ENCODE measurements at regions not wholly inside any gene's neighbourhood (a gene's known extent, or its start where the extent isn't known, plus 50 kb on each side); places are given as distances from the start of the nearest gene placed in this dataset.
"Not testable (repeated sequence)": the region's sequence is repeated elsewhere in the genome, so short reads cannot be mapped to it uniquely, and the experiment has no call there.

DNA sequence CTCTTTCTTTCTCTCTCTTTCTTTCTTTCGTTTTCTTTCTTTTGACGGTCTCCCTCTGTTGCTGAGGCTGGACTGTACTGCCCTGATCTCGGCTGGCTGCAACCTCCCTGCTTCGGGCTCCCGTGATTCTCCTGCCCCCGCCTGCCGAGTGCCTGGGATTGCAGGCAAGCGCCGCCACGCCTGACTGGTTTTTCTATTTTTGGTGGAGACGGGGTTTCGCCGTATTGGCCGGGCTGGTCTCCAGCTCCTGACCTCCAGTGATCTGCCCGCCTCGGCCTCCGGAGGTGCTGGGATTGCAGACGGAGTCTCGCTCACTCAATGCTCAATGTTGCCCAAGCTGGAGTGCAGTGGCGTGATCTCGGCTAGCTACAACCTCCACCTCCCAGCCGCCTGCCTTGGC lies 75.2 kb upstream of the MNS1 start:
- TF ChIP-seq CTCF, POLR2A (IDR thresholded peaks at IDR 0.05): not testable (repeated sequence)
